Heart left ventricle (tissue), 16 donors: ENCODE measurements at regions not wholly inside any gene's neighbourhood (a gene's known extent, or its start where the extent isn't known, plus 50 kb on each side); places are given as distances from the start of the nearest gene placed in this dataset.

Experiments used
- ATAC-seq, 4 donors: fragments of 200-7000 bp; cut with Tn5 transposase; one replicate each; pipeline ENCODE4 v1.9.1; 2020 to 2022; ENCODE audit warnings: moderate library complexity in 4 of 4, mild to moderate bottlenecking in 3 of 4, moderate number of reproducible peaks in 1 of 4
- DNase-seq, 5 donors: peaks; one replicate each; pipeline ENCODE4 v3.0.0-alpha.2; 2020
- H3K27ac ChIP-seq, 12 donors: fragments of 200-600 bp; sonication (generic) in 4 of 12; one replicate each; pipeline versions ENCODE4 v1.5.0 to v1.8.0; 2016 to 2022; ENCODE audit warnings: mild to moderate bottlenecking in 2 of 12
- H3K27me3 ChIP-seq, 9 donors: fragments of 200-600 bp; sonication (generic) in 2 of 9; one replicate each; pipeline versions ENCODE4 v1.5.1 to v1.8.0; 2016 to 2022; ENCODE audit warnings: mild to moderate bottlenecking in 3 of 9
- H3K36me3 ChIP-seq, 9 donors: fragments of 200-600 bp; sonication (generic) in 2 of 9; one replicate each; pipeline versions ENCODE4 v1.5.0 to v1.8.0; 2018 to 2022; ENCODE audit warnings: mild to moderate bottlenecking in 2 of 9
- H3K4me1 ChIP-seq, 12 donors: fragments of 200-600 bp; sonication (generic) in 4 of 12; one replicate each; pipeline versions ENCODE4 v1.5.0 to v1.8.0; 2016 to 2022; ENCODE audit warnings: mild to moderate bottlenecking in 3 of 12
- H3K4me3 ChIP-seq, 12 donors: fragments of 200-600 bp; sonication (generic) in 4 of 12; one replicate each; pipeline versions ENCODE4 v1.5.0 to v1.8.0; 2017 to 2022; ENCODE audit warnings: mild to moderate bottlenecking in 9 of 12, moderate library complexity in 4 of 12
- H3K9me3 ChIP-seq, 12 donors: fragments of 200-600 bp; sonication (generic) in 4 of 12; one replicate each; pipeline versions ENCODE4 v1.5.0 to v1.8.0; 2016 to 2022; ENCODE audit warnings: mild to moderate bottlenecking in 1 of 12
- POLR2A ChIP-seq, 2 donors: fragments of 450-650 bp; IDR thresholded peaks; one replicate each; pipeline ENCODE4 v1.6.1; 2017; ENCODE audit warnings: antibody characterized with exemption in 2 of 2, mild to moderate bottlenecking in 2 of 2, moderate library complexity in 2 of 2
- WGBS, 4 donors: extraction: QIAGEN DNeasy Blood & Tissue Kit in 2 of 4; methylation state at CpG; one replicate each; pipeline versions ENCODE4 v1.1.5 to v1.1.7; 2013 to 2018; 5-methylcytosine and 5-hydroxymethylcytosine counted together
- intact Hi-C, 10 donors: fragments of 100-400 bp; cut with DNase I; formaldehyde crosslinking; loops; one replicate each; pipeline versions ENCODE4 v1.11.1 to v1.14.2; 2022
- TF ChIP-seq, protein P1 (sequence below), 12 donors: fragments of 200-600 bp; sonication (generic) in 4 of 12; IDR thresholded peaks; one replicate each; pipeline versions ENCODE4 v1.5.0 to v1.8.0; 2018 to 2022; ENCODE audit warnings: antibody characterized with exemption in 12 of 12, mild to moderate bottlenecking in 5 of 12
- donor health status: ischemic (EF 13 %, LVEDD 7.1; RV severe dilation, severe dysfunction).
- donor health status: healthy with polysubstance abuse.
- donor health status: DM: no; HTN: yes; CAD: no.
- donor health status: DM: no; HTN: no; CAD: no.
- donor health status: ischemic (EF 25% LVEDD 6.9; RV normal size, moderate dysfunction).
- donor health status: ischemic (EF 25% LVEDD 5.7; RV mildly dilated, moderate dysfunction).
- donor health status: healthy.
- donor health status: DM: yes; HTN: yes; CAD: no.
- donor health status: ischemic (EF 35%, LVEDD 5.7; RV mildly dilated, moderate dysfunction).
- donor health status: nonischemic (EF 11% LVEDD 7.7; RV severe dilation, severe dysfunction).
- donor health status: DM: yes; HTN: yes; CAD: no.
- donor health status: PGD.
- donor health status: ischemic (EF 29% LVEDD 5.4; RV normal size, mild dysfunction).
- donor health status: nonischemic (EF 23%, LVEDD 6.1; RV moderate dilation, normal function).

DNA sequence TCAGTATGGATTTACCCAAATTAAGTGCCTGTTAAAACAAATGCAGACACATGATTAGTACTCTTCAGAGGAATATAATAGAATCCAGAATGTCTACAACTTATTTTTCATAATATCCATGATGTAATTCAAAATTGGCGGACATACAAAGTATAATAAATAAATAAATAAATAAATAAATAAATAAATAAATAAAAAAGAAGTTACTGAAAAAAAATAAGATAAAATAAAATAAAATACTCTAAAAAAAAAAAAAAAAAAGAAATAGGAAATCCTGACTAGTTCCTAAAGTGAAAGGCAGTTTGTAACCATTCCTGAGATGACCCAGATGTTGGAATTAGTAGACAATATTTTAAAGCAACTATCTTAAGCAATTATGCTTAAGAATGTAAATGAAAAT is 219.0 kb upstream of the SPAG17 start:
- DNase-seq (no peak), ATAC-seq (no peak)
- no peaks in the 10 kb centered on the region for H3K36me3 ChIP-seq
- H3K9me3 ChIP-seq: peaks cover 0 to 22% (median 0%) of the 10 kb centered on the region in 12 donors
- H3K27me3 ChIP-seq: no peaks in the 10 kb centered on the region
- intact Hi-C loops: no loop called here
- WGBS, 4 donors: 91 to 97% (median 94%) methylated on average over 1 of the region's 1 CpG
- no peak overlapping the region for H3K4me3 ChIP-seq
- TF ChIP-seq, protein P1, sequence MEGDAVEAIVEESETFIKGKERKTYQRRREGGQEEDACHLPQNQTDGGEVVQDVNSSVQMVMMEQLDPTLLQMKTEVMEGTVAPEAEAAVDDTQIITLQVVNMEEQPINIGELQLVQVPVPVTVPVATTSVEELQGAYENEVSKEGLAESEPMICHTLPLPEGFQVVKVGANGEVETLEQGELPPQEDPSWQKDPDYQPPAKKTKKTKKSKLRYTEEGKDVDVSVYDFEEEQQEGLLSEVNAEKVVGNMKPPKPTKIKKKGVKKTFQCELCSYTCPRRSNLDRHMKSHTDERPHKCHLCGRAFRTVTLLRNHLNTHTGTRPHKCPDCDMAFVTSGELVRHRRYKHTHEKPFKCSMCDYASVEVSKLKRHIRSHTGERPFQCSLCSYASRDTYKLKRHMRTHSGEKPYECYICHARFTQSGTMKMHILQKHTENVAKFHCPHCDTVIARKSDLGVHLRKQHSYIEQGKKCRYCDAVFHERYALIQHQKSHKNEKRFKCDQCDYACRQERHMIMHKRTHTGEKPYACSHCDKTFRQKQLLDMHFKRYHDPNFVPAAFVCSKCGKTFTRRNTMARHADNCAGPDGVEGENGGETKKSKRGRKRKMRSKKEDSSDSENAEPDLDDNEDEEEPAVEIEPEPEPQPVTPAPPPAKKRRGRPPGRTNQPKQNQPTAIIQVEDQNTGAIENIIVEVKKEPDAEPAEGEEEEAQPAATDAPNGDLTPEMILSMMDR (IDR thresholded peaks at IDR 0.05): no peak
- no peak for TF ChIP-seq POLR2A (IDR thresholded peaks at IDR 0.05)
- no peak overlapping the region for H3K27ac ChIP-seq
- H3K4me1 ChIP-seq: no peaks in the 10 kb centered on the region

DNA sequence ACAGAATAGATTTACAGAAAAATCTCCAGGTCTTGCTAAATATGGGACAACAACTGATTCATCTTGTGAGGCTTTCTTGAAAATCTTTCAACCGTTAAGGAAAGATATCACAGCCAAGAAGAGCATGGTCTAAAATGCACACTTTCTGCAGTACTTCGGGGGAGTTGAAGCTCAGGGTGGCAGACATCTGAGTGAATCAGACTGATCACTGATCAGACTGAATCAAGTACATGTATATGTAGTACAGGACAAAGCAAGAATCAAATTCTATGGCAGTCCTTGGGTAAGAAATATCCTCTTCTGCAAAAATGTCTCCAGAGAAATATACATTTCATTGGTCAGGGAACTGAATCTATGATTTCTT is 212.4 kb upstream of the SPAG17 start:
- Histone ChIP-seq H3K4me3 (no peak overlapping the region), H3K4me1 (no peaks in the 10 kb centered on the region), H3K27ac (no peak overlapping the region), H3K9me3 (no peaks in the 10 kb centered on the region), H3K27me3 (no peaks in the 10 kb centered on the region), H3K36me3 (no peaks in the 10 kb centered on the region)
- intact Hi-C loops: no loop called here
- WGBS, 4 donors: 53 to 67% (median 63%) methylated on average over 2 of the region's 2 CpGs
- DNase-seq (no peak), ATAC-seq (no peak)
- TF ChIP-seq, protein P1 (IDR thresholded peaks at IDR 0.05): no peak
- no peak for TF ChIP-seq POLR2A (IDR thresholded peaks at IDR 0.05)

DNA sequence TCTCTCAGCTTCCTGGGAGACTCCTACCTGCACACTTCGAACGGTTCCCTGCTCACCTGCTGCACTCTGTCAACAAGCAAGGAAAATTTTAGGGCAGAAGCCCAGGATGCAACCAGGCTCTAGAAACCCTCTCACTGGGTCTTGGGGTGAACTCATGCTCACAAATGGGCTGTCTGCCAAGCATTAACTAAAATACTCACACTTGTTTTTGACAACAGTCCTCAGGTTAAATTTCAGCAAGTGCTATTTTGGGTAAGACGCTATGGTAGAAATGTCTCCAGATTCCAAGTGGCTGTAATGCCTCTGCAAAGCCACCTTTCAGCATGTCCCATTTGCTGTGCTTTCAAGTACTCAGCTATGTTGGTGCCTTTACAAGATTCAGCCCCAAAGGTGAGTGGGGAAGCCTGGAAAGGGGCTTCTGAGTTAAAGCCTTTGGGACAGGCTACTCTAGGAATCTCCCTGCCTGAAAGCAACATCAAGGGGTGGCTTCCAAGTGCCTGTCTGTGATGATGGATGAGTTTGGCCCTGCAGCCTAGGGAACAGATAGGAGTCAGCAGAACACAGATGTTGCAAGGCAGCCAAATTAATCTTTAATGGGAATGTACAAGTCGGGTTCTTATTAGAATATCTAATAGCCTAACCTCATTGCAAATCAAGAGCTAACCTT is 211.9 kb upstream of the SPAG17 start:
- intact Hi-C loops: no loop called here
- TF ChIP-seq, protein P1 (IDR thresholded peaks at IDR 0.05): no peak
- TF ChIP-seq POLR2A (IDR thresholded peaks at IDR 0.05): no peak
- ATAC-seq (no peak), DNase-seq (no peak)
- no peak overlapping the region for H3K27ac ChIP-seq
- 51 to 68% (median 63%) methylated on average over 4 of the region's 4 CpGs for WGBS, 4 donors
- no peaks in the 10 kb centered on the region for H3K27me3 ChIP-seq
- no peaks in the 10 kb centered on the region for H3K36me3 ChIP-seq
- H3K4me3 ChIP-seq: no peak overlapping the region
- H3K4me1 ChIP-seq: no peaks in the 10 kb centered on the region
- no peaks in the 10 kb centered on the region for H3K9me3 ChIP-seq

DNA sequence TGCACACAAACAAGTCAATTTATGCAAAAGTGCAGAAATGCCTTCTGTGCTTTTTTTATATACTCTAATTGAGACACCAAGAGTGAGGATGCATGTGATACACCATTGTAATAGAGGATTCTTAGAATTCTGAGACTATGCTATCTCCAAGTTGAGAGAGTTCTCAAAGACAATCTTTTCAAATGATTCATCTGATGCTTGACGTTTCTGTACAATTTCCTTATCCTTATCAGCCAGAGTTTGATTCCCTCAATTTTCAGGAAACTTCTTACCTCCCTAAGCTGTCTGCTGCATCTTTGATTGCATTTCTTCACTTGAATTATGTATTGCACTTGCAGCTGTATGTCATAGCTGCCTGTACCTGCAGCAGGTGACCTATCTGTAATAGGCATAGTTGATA is 211.3 kb upstream of the SPAG17 start:
- ATAC-seq (no peak), DNase-seq (no peak)
- Histone ChIP-seq H3K4me3 (no peak overlapping the region), H3K27ac (no peak overlapping the region), H3K4me1 (no peaks in the 10 kb centered on the region), H3K27me3 (no peaks in the 10 kb centered on the region), H3K9me3 (no peaks in the 10 kb centered on the region), H3K36me3 (no peaks in the 10 kb centered on the region)
- 40 to 46% (median 45%) methylated on average over 1 of the region's 1 CpG for WGBS, 4 donors
- intact Hi-C loops: no loop called here
- TF ChIP-seq, protein P1 (IDR thresholded peaks at IDR 0.05): no peak
- TF ChIP-seq POLR2A (IDR thresholded peaks at IDR 0.05): no peak
